Smooth muscle cell (in vitro differentiated cells): ENCODE measurements at regions not wholly inside any gene's neighbourhood (a gene's known extent, or its start where the extent isn't known, plus 50 kb on each side); places are given as distances from the start of the nearest gene placed in this dataset.

Source experiments
- DNase-seq: peaks from one replicate; lab custom pipeline; 2025; ENCODE audit not compliant: unreplicated experiment; lab: John Stamatoyannopoulos, UW
- H2AFZ ChIP-seq: fragments of 200-600 bp; sonication (generic); 2 replicates; pipeline ENCODE4 v1.6.0; 2016; ENCODE audit warnings: antibody characterized with exemption, low read depth, mild to moderate bottlenecking
- H3F3A ChIP-seq: fragments of 200-600 bp; sonication (generic); 2 replicates; pipeline ENCODE4 v1.6.0; 2017; ENCODE audit warnings: antibody characterized with exemption, low read depth
- H3K27ac ChIP-seq: fragments of 200-600 bp; sonication (generic); 2 replicates; pipeline ENCODE4 v1.5.1; 2016; ENCODE audit warnings: low read depth, mild to moderate bottlenecking
- H3K27me3 ChIP-seq: fragments of 200-600 bp; sonication (generic); 2 replicates; pipeline ENCODE4 v1.6.1; 2016; ENCODE audit warnings: low read depth, mild to moderate bottlenecking
- H3K36me3 ChIP-seq: fragments of 200-600 bp; sonication (generic); 2 replicates; pipeline ENCODE4 v1.5.1; 2016; ENCODE audit warnings: low read depth
- H3K4me1 ChIP-seq: fragments of 200-600 bp; sonication (generic); 2 replicates; pipeline ENCODE4 v1.5.1; 2016; ENCODE audit warnings: low read depth
- H3K4me2 ChIP-seq: fragments of 200-600 bp; sonication (generic); 2 replicates; pipeline ENCODE4 v1.6.0; 2016; ENCODE audit warnings: mild to moderate bottlenecking
- H3K4me3 ChIP-seq: fragments of 200-600 bp; sonication (generic); 2 replicates; pipeline ENCODE4 v1.5.1; 2016; ENCODE audit warnings: mild to moderate bottlenecking
- H3K79me2 ChIP-seq: fragments of 200-600 bp; sonication (generic); 2 replicates; pipeline ENCODE4 v1.6.0; 2016; ENCODE audit warnings: low read depth, mild to moderate bottlenecking
- H3K9ac ChIP-seq: fragments of 200-600 bp; sonication (generic); 2 replicates; pipeline ENCODE4 v1.6.0; 2016; ENCODE audit warnings: low read depth
- H3K9me3 ChIP-seq: fragments of 200-600 bp; sonication (generic); replicated peaks from 2 replicates; pipeline ENCODE4 v1.5.1; 2016; ENCODE audit warnings: low read depth
- H4K20me1 ChIP-seq: fragments of 200-600 bp; sonication (generic); 2 replicates; pipeline ENCODE4 v1.6.0; 2016; ENCODE audit warnings: low read depth
- WGBS: methylation state at CpG from one replicate; pipeline ENCODE4 v1.1.7; 2016; ENCODE audit warnings: low lambda C conversion rate; 5-methylcytosine and 5-hydroxymethylcytosine counted together
- TF ChIP-seq, protein P1 (sequence below): fragments of 200-600 bp; sonication (generic); IDR thresholded peaks from 2 replicates; pipeline ENCODE4 v1.5.1; 2017; ENCODE audit warnings: borderline replicate concordance, mild to moderate bottlenecking, antibody characterized with exemption; ENCODE audit not compliant: insufficient read depth, poor library complexity, severe bottlenecking

DNA sequence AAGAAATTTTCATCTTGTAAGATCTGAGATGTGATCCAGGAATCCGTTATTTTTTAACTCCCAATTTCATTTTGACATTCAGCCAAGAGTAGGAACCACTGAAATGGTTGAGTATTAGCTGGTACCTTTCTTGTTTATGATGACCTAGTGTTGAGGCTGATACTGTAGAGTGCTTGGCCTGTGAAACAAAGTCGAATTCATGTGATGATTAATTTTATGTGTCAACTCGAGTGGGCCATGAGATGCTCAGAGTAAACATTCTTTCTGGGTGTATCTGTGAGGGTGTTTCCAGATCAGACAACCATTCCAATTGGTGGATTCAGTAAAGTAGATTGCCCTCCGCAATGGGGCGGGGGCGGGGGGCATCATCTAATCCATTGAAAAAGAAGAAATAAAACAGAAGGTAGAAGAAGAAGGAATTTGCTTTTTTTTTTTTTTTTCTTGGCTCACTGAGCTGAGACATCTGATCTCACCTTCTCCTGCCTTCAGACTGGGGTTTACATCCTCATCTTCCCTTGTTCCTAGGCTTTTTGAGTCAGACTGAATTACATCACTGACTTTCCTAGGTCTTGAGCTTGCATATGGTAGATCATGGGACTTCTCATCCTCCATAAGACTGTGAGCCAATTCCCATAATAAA is 264.6 kb upstream of the KCNJ16 start:
- WGBS, result 95% methylated on average over 6 of the region's 6 CpGs
- Histone ChIP-seq H3K9ac (no peak overlapping the region), H3K9me3 (no peaks in the 10 kb centered on the region), H3K4me2 (no peak overlapping the region), H3K36me3 (no peaks in the 10 kb centered on the region), H4K20me1 (no peaks in the 10 kb centered on the region), H3K27ac (no peak overlapping the region), H3K4me3 (no peak overlapping the region), H3F3A (no peaks in the 10 kb centered on the region), H3K27me3 (no peaks in the 10 kb centered on the region), H3K79me2 (no peaks in the 10 kb centered on the region), H3K4me1 (no peaks in the 10 kb centered on the region), H2AFZ (no peak overlapping the region)
- TF ChIP-seq, protein P1, sequence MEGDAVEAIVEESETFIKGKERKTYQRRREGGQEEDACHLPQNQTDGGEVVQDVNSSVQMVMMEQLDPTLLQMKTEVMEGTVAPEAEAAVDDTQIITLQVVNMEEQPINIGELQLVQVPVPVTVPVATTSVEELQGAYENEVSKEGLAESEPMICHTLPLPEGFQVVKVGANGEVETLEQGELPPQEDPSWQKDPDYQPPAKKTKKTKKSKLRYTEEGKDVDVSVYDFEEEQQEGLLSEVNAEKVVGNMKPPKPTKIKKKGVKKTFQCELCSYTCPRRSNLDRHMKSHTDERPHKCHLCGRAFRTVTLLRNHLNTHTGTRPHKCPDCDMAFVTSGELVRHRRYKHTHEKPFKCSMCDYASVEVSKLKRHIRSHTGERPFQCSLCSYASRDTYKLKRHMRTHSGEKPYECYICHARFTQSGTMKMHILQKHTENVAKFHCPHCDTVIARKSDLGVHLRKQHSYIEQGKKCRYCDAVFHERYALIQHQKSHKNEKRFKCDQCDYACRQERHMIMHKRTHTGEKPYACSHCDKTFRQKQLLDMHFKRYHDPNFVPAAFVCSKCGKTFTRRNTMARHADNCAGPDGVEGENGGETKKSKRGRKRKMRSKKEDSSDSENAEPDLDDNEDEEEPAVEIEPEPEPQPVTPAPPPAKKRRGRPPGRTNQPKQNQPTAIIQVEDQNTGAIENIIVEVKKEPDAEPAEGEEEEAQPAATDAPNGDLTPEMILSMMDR, result no peak
- no peak for DNase-seq

DNA sequence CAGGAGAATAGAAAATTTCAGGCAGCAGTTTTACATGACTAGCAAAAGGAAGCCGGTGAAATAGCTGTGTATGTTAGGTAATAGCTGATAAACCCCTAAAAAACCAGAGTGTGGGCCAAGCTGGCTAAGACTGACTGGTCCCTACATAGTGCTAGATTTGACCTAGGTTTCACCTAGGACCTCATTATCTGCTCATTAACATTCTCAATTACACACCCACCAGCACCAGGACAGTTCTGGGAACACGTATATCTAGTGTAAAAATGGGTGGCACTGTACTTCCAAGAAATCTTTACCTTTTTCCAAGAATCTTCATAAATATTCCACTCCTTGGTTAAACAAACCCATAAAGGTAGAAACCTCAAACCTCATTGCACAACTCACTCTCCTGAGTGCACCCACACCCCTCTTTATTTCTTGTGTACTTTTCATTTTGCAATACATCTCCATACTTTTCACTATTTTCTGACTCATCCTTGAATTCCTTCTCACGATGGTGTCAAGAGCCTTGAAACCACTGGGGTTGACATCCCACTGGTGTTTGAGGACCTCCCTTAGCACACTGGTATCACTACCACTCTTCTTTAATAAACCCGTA is 262.7 kb upstream of the KCNJ16 start:
- DNase-seq, result no peak
- H3K9me3 ChIP-seq, result no peaks in the 10 kb centered on the region
- no peaks in the 10 kb centered on the region for H3F3A ChIP-seq
- H3K4me2 ChIP-seq, result no peak overlapping the region
- H3K79me2 ChIP-seq, result no peaks in the 10 kb centered on the region
- H3K4me3 ChIP-seq, result no peak overlapping the region
- H3K27me3 ChIP-seq, result no peaks in the 10 kb centered on the region
- TF ChIP-seq, protein P1, result no peak
- H4K20me1 ChIP-seq, result no peaks in the 10 kb centered on the region
- no peak overlapping the region for H3K9ac ChIP-seq
- 87% methylated on average over 4 of the region's 4 CpGs for WGBS
- H3K36me3 ChIP-seq, result no peaks in the 10 kb centered on the region
- H3K4me1 ChIP-seq, result no peaks in the 10 kb centered on the region
- H3K27ac ChIP-seq, result no peak overlapping the region
- no peak overlapping the region for H2AFZ ChIP-seq

DNA sequence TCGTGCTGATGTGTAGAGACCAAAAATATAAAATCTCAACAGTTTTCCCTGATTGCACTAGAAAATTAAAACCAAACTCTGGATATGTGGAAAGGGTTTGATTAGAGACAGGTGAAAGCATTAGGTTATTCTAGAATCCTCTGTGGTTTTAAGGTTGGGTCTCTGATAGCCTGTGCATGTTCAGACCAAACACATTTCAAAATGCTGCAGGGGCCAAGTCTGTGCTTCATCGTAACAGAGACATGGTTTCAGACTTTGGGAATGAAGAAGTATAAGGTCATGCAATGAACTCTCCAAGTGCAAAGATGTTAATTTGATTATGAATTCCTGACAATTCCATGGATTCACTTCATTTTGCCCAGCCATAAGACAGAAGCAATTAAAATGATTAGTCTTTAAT is 261.0 kb upstream of the KCNJ16 start:
- WGBS, result 84% methylated on average over 2 of the region's 2 CpGs
- no peaks in the 10 kb centered on the region for H3K36me3 ChIP-seq
- H2AFZ ChIP-seq, result no peak overlapping the region
- no peak overlapping the region for H3K4me3 ChIP-seq
- no peaks in the 10 kb centered on the region for H3K4me1 ChIP-seq
- H3K27me3 ChIP-seq, result no peaks in the 10 kb centered on the region
- TF ChIP-seq, protein P1, result no peak
- H3F3A ChIP-seq, result no peaks in the 10 kb centered on the region
- H3K27ac ChIP-seq, result no peak overlapping the region
- DNase-seq, result no peak
- H4K20me1 ChIP-seq, result no peaks in the 10 kb centered on the region
- no peak overlapping the region for H3K4me2 ChIP-seq
- H3K9me3 ChIP-seq, result no peaks in the 10 kb centered on the region
- no peaks in the 10 kb centered on the region for H3K79me2 ChIP-seq
- H3K9ac ChIP-seq, result no peak overlapping the region

DNA sequence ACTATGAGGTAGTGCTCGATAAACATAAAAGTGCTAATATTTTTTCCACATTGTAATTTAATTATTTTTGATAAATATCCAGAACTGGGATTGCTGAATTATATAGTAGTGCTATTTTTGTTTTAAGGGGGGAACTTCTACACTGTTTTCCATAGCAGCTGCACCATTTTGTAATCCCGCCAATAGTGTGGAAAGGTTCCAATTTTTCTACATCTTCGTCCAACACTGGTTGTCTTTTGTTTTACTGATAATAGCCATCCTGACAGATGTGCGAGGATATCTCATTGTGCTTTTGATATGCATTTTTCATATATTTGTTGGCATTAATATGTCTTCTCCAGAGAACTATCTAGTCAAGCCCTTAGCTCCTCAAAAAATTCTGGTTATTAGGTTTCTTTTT is 259.6 kb upstream of the KCNJ16 start:
- H3K9ac ChIP-seq, result no peak overlapping the region
- no peak overlapping the region for H2AFZ ChIP-seq
- H3K9me3 ChIP-seq, result no peaks in the 10 kb centered on the region
- H3K79me2 ChIP-seq, result no peaks in the 10 kb centered on the region
- no peaks in the 10 kb centered on the region for H4K20me1 ChIP-seq
- H3F3A ChIP-seq, result no peaks in the 10 kb centered on the region
- no peak overlapping the region for H3K4me2 ChIP-seq
- H3K4me1 ChIP-seq, result no peaks in the 10 kb centered on the region
- WGBS, result 96% methylated on average over 4 of the region's 4 CpGs
- H3K27me3 ChIP-seq, result no peaks in the 10 kb centered on the region
- no peak overlapping the region for H3K4me3 ChIP-seq
- H3K36me3 ChIP-seq, result no peaks in the 10 kb centered on the region
- no peak for DNase-seq
- TF ChIP-seq, protein P1, result no peak
- H3K27ac ChIP-seq, result no peak overlapping the region
